HepG2 (cell line): ENCODE measurements at regions not wholly inside any gene's neighbourhood (a gene's known extent, or its start where the extent isn't known, plus 50 kb on each side); places are given as distances from the start of the nearest gene placed in this dataset.

Experiments
- ATAC-seq: fragments of 200-7000 bp; cut with Tn5 transposase; 3 replicates; pipeline ENCODE4 v1.9.1; 2020; ENCODE audit warnings: mild to moderate bottlenecking, moderate library complexity
- BruUV-seq: library from RNA; stranded (reverse); fragments of 400-500 nt; replicated peaks from 2 replicates; lab custom pipeline; 2021; lab: Mats Ljungman, UMichigan
- CTCF ChIA-PET: fragments of 300-600 bp; formaldehyde crosslinking; extraction: SDS; loops from one replicate; lab custom pipeline; 2021; ENCODE audit warnings: low total read pairs, inconsistent platforms, low intra/inter-chr PET ratio; lab: Yijun Ruan, JAX
- POLR2A ChIA-PET: fragments of 350-600 bp; sonication (Branson Sonifier 250); formaldehyde crosslinking; loops from one replicate; lab custom pipeline; 2020; ENCODE audit warnings: antibody characterized with exemption, inconsistent platforms; lab: Yijun Ruan, JAX
- DNase-seq: peaks from one replicate; pipeline ENCODE4 v3.0.0-alpha.2; 2015; ENCODE audit warnings: low spot score
- FAIRE-seq: peaks from 3 replicates; lab custom pipeline; 2011; peaks lifted over from hg19 to GRCh38; lab: Jason Lieb, UNC
- H2AFZ ChIP-seq: one replicate; pipeline ENCODE4 v1.6.1; 2011; ENCODE audit warnings: low read length, inconsistent platforms
- H3K27ac ChIP-seq: fragments of 300-600 bp; 3 replicates; pipeline ENCODE4 v1.8.0; 2011; ENCODE audit warnings: mixed run types, mild to moderate bottlenecking, mixed read lengths, low read length, inconsistent platforms; ENCODE audit not compliant: insufficient read depth; ENCODE audit errors: extremely low read length
- H3K27me3 ChIP-seq, 2 experiments: fragments of 200-600 bp in 1 of 2; 2 replicates in 1 of 2; 3 replicates in 1 of 2; pipeline versions ENCODE4 v1.6.0 to v1.8.0; 2011; ENCODE audit warnings: low read length in 2 of 2, mild to moderate bottlenecking in 2 of 2, moderate library complexity in 2 of 2, inconsistent platforms in 1 of 2; ENCODE audit not compliant: insufficient read depth in 2 of 2, control insufficient read depth in 1 of 2
- H3K36me3 ChIP-seq, 2 experiments: fragments of 200-600 bp in 1 of 2; replicated peaks in 1 of 2; 2 replicates in 1 of 2; 3 replicates in 1 of 2; pipeline versions ENCODE4 v1.5.1 to v1.8.0; 2011; ENCODE audit warnings: low read length in 2 of 2, inconsistent platforms in 1 of 2; ENCODE audit not compliant: insufficient read depth in 2 of 2, control insufficient read depth in 1 of 2
- H3K4me1 ChIP-seq: 2 replicates; pipeline ENCODE4 v1.5.1; 2012; ENCODE audit warnings: low read length, inconsistent platforms; ENCODE audit not compliant: insufficient read depth
- H3K4me2 ChIP-seq: 2 replicates; pipeline ENCODE4 v1.6.0; 2011; ENCODE audit warnings: low read depth, low read length, inconsistent platforms
- H3K4me3 ChIP-seq, 3 experiments: fragments of 200-600 bp in 1 of 3; sonication (generic), shearing (Covaris generic) in 1 of 3; replicated peaks in 1 of 3; 2 replicates each; pipeline ENCODE4 v1.5.1; 2011 to 2016; ENCODE audit warnings: low read length in 3 of 3, inconsistent platforms in 2 of 3, low read depth in 2 of 3, mild to moderate bottlenecking in 2 of 3, control low read depth in 1 of 3, mixed read lengths in 1 of 3; ENCODE audit not compliant: insufficient read depth in 1 of 3
- H3K79me2 ChIP-seq: one replicate; pipeline ENCODE4 v1.6.1; 2011; ENCODE audit warnings: low read length, inconsistent platforms; ENCODE audit not compliant: insufficient read depth
- H3K9ac ChIP-seq: 2 replicates; pipeline ENCODE4 v1.6.0; 2011; ENCODE audit warnings: mild to moderate bottlenecking, low read depth, low read length, inconsistent platforms; ENCODE audit not compliant: insufficient read depth
- H3K9me3 ChIP-seq: 2 replicates; pipeline ENCODE4 v1.5.1; 2012; ENCODE audit warnings: mild to moderate bottlenecking, low read length
- H4K20me1 ChIP-seq: 2 replicates; pipeline ENCODE4 v1.6.0; 2011; ENCODE audit warnings: inconsistent platforms, mild to moderate bottlenecking, low read length, moderate library complexity; ENCODE audit not compliant: insufficient read depth
- ASH2L ChIP-seq: fragments of 300-600, 200-600 bp; sonication (generic); IDR thresholded peaks from 2 replicates; pipeline ENCODE4 v1.7.0; 2017; ENCODE audit warnings: low read depth, mild to moderate bottlenecking, moderate library complexity, mixed read lengths, low read length; ENCODE audit not compliant: insufficient read length
- DPF2 ChIP-seq: sonication (generic); formaldehyde crosslinking; IDR thresholded peaks from 2 replicates; pipeline ENCODE4 v1.4.0; 2020; ENCODE audit warnings: mild to moderate bottlenecking, low read depth, missing genetic modification reagents, borderline replicate concordance
- GFI1 ChIP-seq: sonication (generic); formaldehyde crosslinking; IDR thresholded peaks from 2 replicates; pipeline ENCODE4 v1.5.0; 2020; ENCODE audit warnings: missing genetic modification reagents, mild to moderate bottlenecking, borderline replicate concordance
- GPN1 ChIP-seq: sonication (generic); formaldehyde crosslinking; IDR thresholded peaks from 2 replicates; pipeline ENCODE4 v1.5.1; 2020; ENCODE audit warnings: missing genetic modification reagents, borderline replicate concordance
- NCOR1 ChIP-seq: fragments of 200-600 bp; sonication (generic); IDR thresholded peaks from 2 replicates; pipeline ENCODE4 v1.7.0; 2017; ENCODE audit warnings: antibody characterized with exemption, low read length, borderline replicate concordance
- NFIC ChIP-seq: IDR thresholded peaks from 2 replicates; pipeline ENCODE4 v1.6.1; 2012; ENCODE audit warnings: mild to moderate bottlenecking, low read length, inconsistent platforms
- SRSF4 ChIP-seq: fragments of 200-400 bp; formaldehyde crosslinking; IDR thresholded peaks from one replicate; pipeline ENCODE4 v1.6.1; 2018; ENCODE audit warnings: mild to moderate bottlenecking, low read depth, low read length, moderate library complexity; ENCODE audit not compliant: poor library complexity, severe bottlenecking
- ZNF430 ChIP-seq: sonication (generic); formaldehyde crosslinking; IDR thresholded peaks from 2 replicates; pipeline ENCODE4 v1.9.0; 2021; ENCODE audit warnings: mild to moderate bottlenecking, missing genetic modification reagents
- ZNF724P ChIP-seq: sonication (generic); formaldehyde crosslinking; IDR thresholded peaks from 2 replicates; pipeline ENCODE4 v1.8.0; 2022; ENCODE audit warnings: missing genetic modification reagents, borderline replicate concordance
- ZSCAN21 ChIP-seq: sonication (generic); formaldehyde crosslinking; IDR thresholded peaks from 2 replicates; pipeline ENCODE4 v1.8.0; 2022; ENCODE audit warnings: mild to moderate bottlenecking, missing genetic modification reagents, moderate library complexity, borderline replicate concordance
- WGBS: methylation state at CpG from one replicate; pipeline ENCODE4 v1.1.6; 2017; ENCODE audit warnings: low lambda C conversion rate; 5-methylcytosine and 5-hydroxymethylcytosine counted together
- in situ Hi-C: cut with HindIII; loops from 2 replicates; pipeline ENCODE4 v1.10.0; 2017; ENCODE audit warnings: low pct_unique_long_range_greater_than_20kb; ENCODE audit not compliant: extremely low pct_ligation_motif_present
- intact Hi-C: fragments of 100-400 bp; cut with micrococcal nuclease; formaldehyde crosslinking; loops from one replicate; pipeline ENCODE4 v1.10.0; 2022; ENCODE audit not compliant: unreplicated experiment
- TF ChIP-seq, protein P1 (sequence below): sonication (generic); formaldehyde crosslinking; IDR thresholded peaks from 2 replicates; pipeline ENCODE4 v1.8.1; 2023; ENCODE audit warnings: mild to moderate bottlenecking, missing genetic modification reagents
- TF ChIP-seq, protein P2 (sequence below): sonication (generic); formaldehyde crosslinking; conservative IDR thresholded peaks from 2 replicates; pipeline ENCODE4 v1.4.0; 2020; ENCODE audit warnings: missing genetic modification reagents
- TF ChIP-seq, protein P3 (sequence below): sonication (generic); formaldehyde crosslinking; IDR thresholded peaks from 2 replicates; pipeline ENCODE4 v1.4.0; 2020; ENCODE audit warnings: missing genetic modification reagents, mild to moderate bottlenecking, borderline replicate concordance

DNA sequence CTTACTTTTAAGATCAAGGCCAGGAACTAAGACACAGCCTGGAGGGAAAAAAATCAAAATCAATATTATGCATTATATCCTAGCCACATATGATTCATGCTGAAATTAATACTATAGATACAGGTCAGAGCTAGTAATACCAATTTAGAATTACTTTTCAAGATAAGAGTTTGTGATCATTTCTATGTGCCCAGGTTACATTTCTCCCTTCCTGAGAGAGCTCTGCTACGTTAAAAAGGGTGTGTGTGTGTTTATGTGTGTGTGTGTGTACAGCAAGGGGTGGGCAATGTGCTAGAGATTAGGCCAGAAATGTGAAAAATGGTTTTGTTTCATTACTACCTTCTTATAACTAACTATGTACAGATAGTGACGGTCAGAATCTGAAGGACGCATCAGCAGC is 223.9 kb upstream of the FLRT2 start (continued):
- no peak for TF ChIP-seq GPN1 (CRISPR knock-in tag)

DNA sequence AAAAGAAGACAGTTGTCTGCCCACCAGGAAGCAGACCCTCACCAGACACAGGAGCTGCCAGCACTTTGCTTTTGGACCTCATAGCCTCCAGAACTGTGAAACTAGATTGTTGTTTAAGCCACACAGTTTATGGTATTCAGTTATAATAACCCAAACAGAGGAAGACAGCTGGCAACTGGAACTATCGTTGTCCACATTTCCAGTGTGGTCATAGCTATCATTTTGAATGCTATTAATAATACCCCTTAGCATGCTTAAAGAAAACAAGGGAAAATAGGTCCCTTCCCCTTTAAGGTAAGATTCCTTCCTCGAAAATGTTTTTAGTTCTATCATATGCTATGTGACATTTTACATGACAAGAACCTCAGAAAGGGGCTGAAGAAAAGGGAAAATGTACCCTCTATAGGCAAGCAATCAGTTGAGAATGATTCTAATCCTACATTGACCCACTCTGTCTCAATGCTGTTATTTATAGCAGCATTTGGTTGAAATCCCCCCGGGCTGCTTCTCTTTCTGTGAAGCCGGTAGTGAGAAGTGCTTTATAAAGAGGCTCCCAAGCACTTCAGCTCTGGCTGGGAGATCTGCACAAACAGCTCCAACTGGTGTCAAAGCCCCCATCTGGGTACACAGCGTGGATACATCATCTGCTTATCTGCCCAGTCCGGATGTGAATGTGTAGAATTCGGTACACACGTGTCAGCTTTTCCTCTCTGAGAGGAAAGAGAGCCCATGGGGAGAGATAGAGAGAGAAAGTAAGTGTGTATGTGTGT is 221.2 kb upstream of the FLRT2 start:
- Histone ChIP-seq H3K27ac (no peak overlapping the region), H3K4me2 (no peak overlapping the region), H3K9ac (no peak overlapping the region), H3K4me1 (no peaks in the 10 kb centered on the region), H3K9me3 (peaks cover 94% of the 10 kb centered on the region), H3K4me3 (no peak overlapping the region), H3K79me2 (no peaks in the 10 kb centered on the region), H4K20me1 (no peaks in the 10 kb centered on the region), H3K36me3 (no peaks in the 10 kb centered on the region), H2AFZ (no peak overlapping the region), H3K27me3 (no peaks in the 10 kb centered on the region; a peak in 1 of 5 replicates)
- WGBS, result 2% methylated on average over 8 of the region's 8 CpGs
- ATAC-seq, result no peak
- FAIRE-seq, result no peak
- in situ Hi-C loops, result no loop called here
- DNase-seq, result no peak
- POLR2A ChIA-PET, result no interaction called here
- CTCF ChIA-PET, result no interaction called here
- intact Hi-C loops, result no loop called here
- BruUV-seq, result no TSS peak
- TF ChIP-seq NFIC, result no peak
- no peak for TF ChIP-seq NCOR1
- TF ChIP-seq, protein P1, sequence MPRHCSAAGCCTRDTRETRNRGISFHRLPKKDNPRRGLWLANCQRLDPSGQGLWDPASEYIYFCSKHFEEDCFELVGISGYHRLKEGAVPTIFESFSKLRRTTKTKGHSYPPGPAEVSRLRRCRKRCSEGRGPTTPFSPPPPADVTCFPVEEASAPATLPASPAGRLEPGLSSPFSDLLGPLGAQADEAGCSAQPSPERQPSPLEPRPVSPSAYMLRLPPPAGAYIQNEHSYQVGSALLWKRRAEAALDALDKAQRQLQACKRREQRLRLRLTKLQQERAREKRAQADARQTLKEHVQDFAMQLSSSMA (CRISPR knock-in tag), result no peak
- no peak for TF ChIP-seq DPF2
- TF ChIP-seq, protein P2, sequence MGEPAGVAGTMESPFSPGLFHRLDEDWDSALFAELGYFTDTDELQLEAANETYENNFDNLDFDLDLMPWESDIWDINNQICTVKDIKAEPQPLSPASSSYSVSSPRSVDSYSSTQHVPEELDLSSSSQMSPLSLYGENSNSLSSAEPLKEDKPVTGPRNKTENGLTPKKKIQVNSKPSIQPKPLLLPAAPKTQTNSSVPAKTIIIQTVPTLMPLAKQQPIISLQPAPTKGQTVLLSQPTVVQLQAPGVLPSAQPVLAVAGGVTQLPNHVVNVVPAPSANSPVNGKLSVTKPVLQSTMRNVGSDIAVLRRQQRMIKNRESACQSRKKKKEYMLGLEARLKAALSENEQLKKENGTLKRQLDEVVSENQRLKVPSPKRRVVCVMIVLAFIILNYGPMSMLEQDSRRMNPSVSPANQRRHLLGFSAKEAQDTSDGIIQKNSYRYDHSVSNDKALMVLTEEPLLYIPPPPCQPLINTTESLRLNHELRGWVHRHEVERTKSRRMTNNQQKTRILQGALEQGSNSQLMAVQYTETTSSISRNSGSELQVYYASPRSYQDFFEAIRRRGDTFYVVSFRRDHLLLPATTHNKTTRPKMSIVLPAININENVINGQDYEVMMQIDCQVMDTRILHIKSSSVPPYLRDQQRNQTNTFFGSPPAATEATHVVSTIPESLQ (CRISPR knock-in tag), result no peak
- no peak for TF ChIP-seq SRSF4
- TF ChIP-seq ZSCAN21, result no peak
- no peak for TF ChIP-seq ZNF430 (CRISPR knock-in tag)
- no peak for TF ChIP-seq ZNF724P (CRISPR knock-in tag)
- TF ChIP-seq, protein P3, sequence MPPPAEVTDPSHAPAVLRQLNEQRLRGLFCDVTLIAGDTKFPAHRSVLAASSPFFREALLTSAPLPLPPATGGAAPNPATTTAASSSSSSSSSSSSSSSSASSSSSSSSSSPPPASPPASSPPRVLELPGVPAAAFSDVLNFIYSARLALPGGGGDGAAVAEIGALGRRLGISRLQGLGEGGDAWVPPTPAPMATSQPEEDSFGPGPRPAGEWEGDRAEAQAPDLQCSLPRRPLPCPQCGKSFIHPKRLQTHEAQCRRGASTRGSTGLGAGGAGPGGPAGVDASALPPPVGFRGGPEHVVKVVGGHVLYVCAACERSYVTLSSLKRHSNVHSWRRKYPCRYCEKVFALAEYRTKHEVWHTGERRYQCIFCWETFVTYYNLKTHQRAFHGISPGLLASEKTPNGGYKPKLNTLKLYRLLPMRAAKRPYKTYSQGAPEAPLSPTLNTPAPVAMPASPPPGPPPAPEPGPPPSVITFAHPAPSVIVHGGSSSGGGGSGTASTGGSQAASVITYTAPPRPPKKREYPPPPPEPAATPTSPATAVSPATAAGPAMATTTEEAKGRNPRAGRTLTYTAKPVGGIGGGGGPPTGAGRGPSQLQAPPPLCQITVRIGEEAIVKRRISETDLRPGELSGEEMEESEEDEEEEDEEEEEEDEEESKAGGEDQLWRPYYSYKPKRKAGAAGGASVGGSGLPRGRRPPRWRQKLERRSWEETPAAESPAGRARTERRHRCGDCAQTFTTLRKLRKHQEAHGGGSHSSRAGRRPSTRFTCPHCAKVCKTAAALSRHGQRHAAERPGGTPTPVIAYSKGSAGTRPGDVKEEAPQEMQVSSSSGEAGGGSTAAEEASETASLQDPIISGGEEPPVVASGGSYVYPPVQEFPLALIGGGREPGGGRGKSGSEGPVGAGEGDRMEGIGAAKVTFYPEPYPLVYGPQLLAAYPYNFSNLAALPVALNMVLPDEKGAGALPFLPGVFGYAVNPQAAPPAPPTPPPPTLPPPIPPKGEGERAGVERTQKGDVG (CRISPR knock-in tag), result no peak
- no peak for TF ChIP-seq GFI1 (CRISPR knock-in tag)
- no peak for TF ChIP-seq ASH2L
